ENCODE measurements at regions not wholly inside any gene's neighbourhood (a gene's known extent, or its start where the extent isn't known, plus 50 kb on each side); places are given as distances from the start of the nearest gene placed in this dataset.
"Not testable (repeated sequence)": the region's sequence is repeated elsewhere in the genome, so short reads cannot be mapped to it uniquely, and the experiment has no call there.

- no peak for DNase-seq (ENCODE audit: low spot score)
These were observed 232.5 kb downstream of the PARP8 start for GRCh38 chr5:50898966-50899365.

DNA sequence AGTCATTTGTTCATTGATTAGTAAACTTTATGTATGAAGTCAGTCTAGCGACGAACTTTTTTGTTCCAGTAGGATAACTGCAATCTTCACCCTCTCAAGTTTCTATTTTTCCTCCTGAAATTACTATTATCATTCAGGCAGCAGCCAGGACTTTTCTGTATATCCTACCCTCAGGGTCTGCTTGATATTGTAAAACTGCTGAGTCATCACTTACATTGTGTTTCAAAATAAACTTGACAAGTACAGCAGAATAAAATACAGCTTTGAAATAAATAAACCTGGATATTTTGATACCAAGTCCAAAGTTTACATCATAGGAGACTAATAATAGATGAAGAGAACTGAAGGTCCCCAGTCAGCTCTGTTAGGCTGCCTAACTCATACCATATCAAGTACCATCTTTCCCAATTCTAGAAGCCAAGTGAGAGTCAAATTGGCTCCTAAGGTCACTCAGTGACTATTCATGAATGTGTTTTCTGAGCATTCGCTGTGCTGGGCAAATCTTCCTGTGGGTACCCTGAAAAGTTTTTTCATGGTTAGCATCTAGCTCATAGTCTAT, 234.6 kb downstream of the PARP8 start:
- no peak for DNase-seq (ENCODE audit: low spot score)

DNA sequence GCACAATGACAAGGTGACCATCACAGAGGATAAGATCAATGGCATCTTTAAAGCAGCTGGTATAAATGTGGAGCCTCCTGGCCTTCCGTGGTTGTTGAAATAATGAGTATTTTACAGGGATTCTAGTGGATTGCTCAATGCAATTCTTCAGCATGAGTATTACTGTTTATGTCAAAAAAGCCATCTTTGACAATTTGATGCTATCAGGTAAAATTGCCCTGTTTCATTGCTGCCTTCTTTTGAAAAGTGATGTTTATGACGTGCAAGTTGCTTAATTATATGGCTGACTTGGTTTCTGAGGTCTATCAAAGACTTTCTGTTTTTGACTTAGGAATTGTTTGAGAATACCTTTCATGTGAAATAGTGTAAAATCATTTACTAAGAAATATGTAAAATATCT, 237.2 kb downstream of the PARP8 start:
- DNase-seq (ENCODE audit: low spot score) = no peak

DNA sequence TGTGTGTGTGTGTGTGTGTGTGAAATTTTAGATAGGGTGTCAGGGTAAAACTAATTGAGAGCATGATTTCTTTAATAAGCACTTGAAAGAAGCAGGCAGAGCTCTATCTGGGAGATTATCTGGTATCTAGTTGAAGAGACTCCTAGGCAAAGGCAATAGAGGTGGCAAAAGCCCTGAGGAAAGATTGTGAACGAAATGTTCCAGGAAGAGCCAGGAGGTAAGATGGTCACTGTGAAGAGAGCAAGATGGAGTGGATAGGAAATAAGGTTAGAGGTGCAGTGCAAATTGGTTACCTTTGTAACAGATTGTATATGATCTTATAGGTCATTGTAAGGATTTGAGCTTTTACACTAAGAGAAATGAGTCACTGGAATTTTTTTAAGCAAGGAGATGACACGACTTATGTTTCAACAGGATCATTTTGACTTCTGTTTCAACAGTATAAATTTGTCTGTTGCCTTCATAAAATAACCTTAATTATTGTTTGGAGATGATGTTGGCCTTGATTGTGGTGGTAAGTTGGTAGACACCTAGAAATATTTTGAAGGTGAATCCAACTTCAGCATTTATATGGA, 239.6 kb downstream of the PARP8 start:
- DNase-seq (ENCODE audit: low spot score) = no peak

- DNase-seq (ENCODE audit: low spot score) = not testable (repeated sequence)
These were observed 253.7 kb downstream of the PARP8 start for GRCh38 chr5:50920160-50920559.

- DNase-seq (ENCODE audit: low spot score) = no peak
These were observed 255.1 kb downstream of the PARP8 start for GRCh38 chr5:50921366-50922133.

DNA sequence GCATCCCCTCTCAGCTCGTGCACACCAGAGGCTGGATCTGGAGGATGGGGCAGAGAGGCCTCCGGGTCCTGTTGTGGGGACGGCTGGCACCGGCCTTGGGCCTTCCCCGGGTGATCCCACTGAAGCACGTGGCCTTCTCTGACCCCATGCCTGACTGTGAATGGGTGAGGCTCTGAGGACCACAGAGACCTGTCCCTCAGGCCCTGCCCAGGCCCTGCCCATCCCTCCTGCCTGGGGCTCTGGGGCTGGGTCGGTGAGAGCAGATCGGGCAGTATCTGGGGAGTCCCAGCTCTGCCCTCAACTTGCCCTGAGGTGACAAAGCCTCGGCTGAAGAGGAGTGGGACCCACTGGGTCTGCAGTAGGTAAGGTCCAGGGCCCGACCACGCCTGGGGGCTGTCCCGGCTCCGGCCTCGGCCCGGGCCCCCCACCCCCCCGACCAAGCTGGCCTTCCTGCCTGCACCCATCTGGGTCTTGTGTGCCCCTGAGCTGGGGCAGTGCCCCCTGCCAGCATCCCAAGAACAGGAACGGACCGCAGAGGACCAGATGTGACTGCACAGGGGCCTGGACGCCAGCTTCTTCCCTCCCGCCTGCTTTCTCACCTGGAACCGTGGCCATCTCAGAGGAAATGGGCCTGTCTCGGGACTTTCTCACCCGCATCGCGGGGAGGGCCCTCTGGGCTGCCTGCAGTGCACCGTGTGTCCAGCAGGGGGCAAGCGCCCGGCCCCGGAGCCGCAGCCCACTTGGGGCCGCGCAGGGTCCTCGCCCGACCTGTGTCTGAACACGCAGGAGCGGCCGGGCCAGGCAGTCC, 255.9 kb downstream of the PARP8 start:
- not testable (repeated sequence) for DNase-seq (ENCODE audit: low spot score)

- no peak for DNase-seq (ENCODE audit: low spot score)
These were observed 256.7 kb downstream of the PARP8 start for GRCh38 chr5:50922942-50923767.

DNA sequence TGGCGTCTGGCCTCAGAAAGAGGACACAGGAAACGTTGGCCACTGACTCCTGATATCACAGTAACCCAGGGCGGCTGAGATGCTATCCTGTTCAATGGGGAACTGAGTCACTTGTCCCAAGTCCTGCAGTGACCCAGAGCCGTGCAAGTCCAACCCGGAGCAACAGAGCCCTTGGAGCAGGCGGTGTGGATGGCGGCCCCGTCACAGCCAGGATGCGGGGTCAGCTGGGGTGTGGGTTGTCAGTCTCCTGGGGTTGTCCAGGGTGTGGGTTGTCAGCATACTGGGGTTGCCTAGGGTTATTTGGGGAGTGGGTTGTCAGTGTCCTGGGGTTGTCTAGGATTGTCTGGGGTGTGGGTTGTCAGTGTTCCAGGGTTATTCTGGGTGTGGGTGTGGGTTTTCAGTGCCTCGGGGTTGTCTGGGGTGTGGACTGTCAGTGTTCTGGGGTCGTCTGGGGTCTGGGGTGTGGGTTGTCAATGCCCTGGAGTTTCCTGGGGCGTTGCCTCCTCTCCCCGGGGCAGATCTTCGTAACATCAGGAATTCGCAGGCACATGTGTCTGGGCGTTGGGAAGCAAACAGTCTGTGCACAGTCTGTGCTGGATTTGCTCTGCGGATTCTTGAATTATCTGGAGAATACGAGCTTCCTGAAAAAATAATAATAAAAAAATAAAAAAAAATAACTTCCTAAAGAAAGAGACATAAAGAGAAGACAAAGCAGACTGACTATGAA, 257.5 kb downstream of the PARP8 start:
- no peak for DNase-seq (ENCODE audit: low spot score)

DNA sequence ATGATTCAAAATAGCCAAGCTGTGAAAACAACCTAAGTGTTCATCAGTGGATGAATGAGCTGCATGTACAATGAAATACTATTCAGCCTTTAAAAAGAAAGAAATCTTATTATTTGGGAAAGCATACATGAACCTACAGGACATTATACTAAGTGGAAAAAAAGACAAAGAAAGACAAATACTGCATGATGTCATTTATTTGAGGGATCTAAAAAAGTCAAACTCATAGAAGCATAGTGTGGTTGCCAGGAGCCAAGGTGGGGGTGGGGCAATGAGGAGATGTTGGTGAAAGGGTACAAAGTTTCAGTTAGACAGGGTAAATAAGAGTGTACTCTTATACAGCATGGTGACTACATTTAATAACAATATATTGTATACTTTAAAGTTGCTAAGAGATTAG, 261.5 kb downstream of the PARP8 start:
- DNase-seq (ENCODE audit: low spot score) = no peak

DNA sequence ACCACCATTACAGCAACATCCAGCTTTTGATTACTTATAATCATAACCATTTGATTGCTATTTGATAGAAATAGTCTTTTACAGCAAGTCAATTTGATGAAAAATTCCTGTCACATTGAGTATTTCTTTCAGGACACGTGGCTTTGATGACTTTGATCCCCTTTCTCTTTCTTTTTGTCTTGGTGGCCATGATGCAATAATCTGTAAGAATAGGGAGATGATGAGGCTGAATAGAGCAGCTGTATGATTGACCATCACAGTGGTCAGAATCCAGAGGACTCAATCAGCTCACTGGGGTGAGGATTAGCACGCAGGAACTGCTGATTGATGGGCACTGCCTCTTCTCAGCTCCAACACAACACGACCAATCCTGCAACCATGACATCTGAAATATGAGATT, 262.7 kb downstream of the PARP8 start:
- no peak for DNase-seq (ENCODE audit: low spot score)

DNA sequence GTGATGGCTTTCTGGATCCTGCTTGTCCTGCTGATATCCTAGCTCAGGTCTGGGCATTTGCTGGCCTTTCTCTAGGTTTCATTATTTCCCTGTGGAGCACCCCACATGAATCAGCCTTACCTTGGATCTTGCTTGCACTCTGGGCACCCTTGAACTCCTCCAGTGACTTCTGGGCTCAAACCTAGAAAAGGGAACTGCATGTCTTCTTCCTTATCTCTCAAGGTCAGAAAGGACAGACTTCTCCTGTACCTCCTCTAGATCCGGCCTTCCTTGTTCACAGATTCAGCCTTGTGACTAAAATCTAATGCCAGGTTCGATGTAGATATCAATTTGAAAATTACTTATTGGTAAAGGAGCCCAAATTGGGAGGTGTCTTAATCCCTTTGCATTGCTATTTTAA, 267.9 kb downstream of the PARP8 start:
- DNase-seq (ENCODE audit: low spot score) = no peak

DNA sequence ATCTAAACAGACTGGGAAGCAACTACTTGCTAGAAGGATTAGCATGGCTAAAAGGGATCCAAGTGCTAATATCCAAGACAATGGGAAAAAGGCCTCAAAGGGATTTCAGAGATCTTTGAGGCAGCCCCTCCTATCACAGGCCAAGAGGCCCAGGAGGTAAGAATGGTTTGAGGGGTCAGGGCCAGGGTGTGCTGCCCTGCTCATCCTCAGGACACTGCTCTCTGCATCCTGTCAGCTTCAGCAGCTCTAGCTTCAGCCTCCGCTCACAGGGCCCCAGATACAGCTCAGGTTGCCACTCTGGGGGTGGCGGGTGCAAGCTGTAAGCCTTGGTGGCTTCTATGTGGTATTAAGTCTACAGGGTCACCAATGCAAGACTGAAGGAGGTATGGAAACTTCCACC, 278.7 kb downstream of the PARP8 start:
- no peak for DNase-seq (ENCODE audit: low spot score)

- DNase-seq (ENCODE audit: low spot score) = no peak
These were observed 281.7 kb downstream of the PARP8 start for GRCh38 chr5:50947906-50948683.

GRCh38 chr5:50953290-50953689, 286.9 kb downstream of the PARP8 start:
- DNase-seq (ENCODE audit: low spot score) = no peak

DNA sequence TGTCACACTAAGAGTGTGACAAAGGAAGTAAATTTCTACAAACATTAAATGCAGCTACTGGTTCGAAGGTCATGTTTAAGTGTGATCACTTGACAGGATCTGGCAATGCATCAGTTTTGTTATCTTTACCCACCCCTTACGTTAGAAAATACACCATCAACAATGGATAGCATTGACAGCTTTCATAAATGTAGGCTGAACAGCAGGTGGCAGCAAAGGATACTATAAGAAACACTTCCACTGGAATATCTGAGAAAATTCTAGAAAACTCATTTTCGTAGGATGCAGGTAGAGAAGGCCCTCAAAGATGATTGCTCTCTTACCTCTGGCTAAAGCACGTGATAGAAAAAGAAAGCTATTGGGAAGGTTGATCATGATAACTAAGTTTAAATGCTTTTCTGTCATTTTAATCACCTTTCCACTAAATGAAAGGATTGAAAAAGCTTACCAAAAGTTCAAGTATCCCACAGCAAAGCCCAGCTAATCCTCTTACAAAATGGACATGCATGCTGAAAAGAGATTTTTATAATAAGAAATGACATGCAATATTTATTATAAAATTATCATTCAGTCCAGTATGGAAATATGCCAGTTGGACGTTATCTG, 292.5 kb downstream of the PARP8 start:
- DNase-seq (ENCODE audit: low spot score) = no peak

DNA sequence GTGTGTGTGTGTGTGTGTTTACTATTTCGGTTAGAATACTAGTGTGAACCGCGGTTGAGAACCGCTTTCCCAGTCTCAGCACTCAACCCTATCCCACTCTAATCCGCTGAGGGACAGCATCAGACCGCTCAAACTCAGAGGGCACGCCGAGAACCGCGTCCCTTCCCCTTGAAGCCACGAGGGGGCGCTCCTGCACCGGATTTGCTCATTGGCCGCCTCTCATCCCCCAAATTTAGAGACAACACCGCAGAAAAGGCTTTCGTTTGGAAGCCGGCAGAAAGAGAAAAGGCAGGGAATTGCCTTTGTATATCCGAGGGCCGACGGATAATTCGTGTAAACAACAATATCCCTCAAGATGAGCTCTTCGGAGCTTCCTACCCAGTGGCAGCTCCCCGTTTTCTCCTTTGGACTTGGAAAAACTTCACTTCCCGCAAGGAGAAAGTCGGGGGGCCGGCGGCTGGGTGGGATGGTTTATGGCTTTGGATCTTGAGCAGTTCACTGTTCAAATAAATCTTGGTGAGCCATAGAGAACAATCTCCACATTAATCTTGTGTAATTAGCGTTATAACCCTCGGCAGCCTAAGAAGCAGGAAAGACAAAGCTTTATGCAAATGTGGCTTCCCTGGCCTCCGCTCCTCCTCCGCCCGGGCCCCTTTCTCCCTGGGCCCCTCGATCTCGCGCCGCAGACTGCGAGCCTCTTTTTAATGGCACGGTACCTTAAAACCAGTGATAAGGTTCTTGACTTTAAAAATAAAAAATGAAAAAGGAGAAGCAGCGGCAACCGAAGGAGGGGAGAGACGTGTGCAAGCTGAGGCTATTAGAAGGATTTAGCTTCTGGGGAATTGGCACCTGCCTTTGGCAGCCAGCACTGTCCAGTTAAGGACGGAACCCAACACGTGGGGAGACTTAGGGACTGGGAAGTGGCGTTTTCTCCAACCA, 296.8 kb downstream of the PARP8 start:
- peak; percentile 85 for DNase-seq (ENCODE audit: low spot score)

GRCh38 chr5:50963971-50964745, 297.7 kb downstream of the PARP8 start:
- no peak for DNase-seq (ENCODE audit: low spot score)
